Hematopoietic multipotent progenitor cell treated with erythropoietin and hydrocortisone succinate and interleukin-3 and kit ligand, for 8 days (in vitro differentiated cells): ENCODE measurements at regions not wholly inside any gene's neighbourhood (a gene's known extent, or its start where the extent isn't known, plus 50 kb on each side); places are given as distances from the start of the nearest gene placed in this dataset.
"Not testable (repeated sequence)": the region's sequence is repeated elsewhere in the genome, so short reads cannot be mapped to it uniquely, and the experiment has no call there.

ENCODE experiments used
- DNase-seq: peaks from one replicate; pipeline ENCODE4 v3.0.0-alpha.2; 2015

GRCh38 chr10:131363416-131363815 lies 51.9 kb upstream of the TCERG1L start:
- no peak for DNase-seq

DNA sequence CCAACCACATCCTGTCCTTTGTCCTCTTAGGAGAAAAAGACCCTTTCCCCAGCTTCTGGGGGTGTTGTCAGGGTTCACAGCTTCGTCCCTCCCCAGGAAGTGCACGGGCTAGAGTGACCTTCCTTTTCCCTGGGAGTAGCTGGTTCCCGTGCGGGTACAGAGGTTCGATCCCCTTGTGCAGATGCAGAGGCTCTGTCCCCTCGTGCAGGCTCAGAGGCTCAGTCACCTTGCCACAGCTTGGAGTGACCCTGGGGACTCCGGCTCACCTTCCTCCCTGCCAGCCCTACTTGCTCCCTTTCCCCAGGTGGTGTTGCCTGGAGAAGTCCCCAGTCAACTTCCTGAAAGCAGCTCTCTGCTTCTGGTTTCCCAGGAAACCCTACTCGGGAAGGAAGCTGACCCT lies 60.0 kb upstream of the TCERG1L start:
- DNase-seq: no peak

- no peak for DNase-seq
These were observed 70.1 kb upstream of the TCERG1L start for GRCh38 chr10:131381576-131381975.

DNA sequence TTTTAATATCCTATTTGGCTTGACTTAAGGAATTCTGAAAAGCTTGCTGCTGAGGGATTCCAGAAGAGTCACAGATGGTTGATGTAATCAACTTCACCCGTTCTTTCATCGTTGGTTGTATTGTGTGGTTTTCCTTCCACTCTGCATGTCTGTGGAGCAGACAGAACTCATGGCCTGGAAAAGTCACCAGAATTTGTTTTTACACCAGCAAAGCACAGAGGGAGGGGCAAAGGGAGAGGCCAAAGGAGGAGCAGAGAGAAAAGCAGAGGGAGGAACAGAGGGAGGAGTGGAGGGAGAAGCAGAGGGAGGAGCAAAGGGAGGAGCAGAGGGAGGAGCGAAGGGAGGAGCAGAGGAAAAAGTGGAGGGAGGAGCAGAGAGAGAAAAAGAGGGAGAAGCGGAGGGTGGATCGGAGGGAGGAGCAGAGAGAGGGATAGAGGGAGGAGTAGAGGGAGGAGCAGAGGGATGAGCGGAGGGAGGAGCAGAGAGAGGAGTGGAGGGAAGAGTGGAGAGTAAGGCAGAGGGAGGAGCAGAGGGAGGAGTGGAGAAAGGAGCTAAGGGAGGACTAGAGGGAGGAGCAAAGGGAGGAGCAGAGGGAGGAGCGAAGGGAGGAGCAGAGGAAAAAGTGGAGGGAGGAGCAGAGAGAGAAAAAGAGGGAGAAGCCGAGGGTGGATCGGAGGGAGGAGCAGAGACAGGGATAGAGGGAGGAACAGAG lies 73.8 kb upstream of the TCERG1L start:
- DNase-seq: not testable (repeated sequence)

- no peak for DNase-seq
These were observed 75.6 kb upstream of the TCERG1L start for GRCh38 chr10:131387018-131387529.

GRCh38 chr10:131391936-131392335 lies 80.4 kb upstream of the TCERG1L start:
- no peak for DNase-seq

DNA sequence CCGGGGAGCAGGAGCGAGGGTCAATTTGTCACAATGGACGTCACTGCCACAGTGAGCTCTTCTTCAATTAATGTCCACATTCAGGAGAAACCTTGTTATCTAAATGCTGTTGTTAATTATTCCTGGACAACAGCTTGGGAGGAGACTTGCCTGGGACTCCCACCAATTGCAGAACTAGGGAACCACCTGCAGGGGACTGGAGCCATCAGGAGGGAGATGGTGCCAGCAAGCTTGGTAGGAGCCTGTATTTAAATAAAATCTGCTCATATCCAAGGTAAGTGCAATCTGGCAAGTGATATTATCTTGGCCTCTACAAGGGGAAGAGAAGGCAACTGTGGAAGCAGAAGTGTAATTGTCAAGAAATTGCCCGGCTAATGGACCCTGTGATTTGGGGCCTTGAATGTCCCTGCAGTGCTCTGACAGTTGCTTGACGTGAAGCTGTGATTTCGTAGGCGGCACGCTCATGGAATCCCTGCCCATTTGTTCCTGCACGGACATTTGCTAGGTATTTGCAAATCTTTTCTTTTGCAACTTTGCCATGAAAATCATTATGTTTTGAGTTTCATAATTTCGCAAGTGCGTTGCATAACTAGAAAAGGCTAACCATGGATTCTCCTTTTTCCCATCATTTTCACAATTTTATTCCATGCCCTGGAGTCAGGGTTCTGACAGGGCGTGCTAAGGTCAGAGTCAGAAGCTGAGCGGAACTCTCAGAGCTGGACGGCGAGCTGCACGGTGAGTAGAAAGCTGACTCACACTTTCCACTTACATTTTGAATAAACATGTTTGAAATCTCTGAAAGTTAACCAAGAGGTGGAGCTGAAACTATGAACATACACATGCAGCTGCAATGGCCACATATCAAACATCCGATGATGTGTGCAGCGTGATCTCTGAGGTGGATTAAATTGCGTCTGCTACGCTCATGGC lies 84.9 kb upstream of the TCERG1L start:
- no peak for DNase-seq

DNA sequence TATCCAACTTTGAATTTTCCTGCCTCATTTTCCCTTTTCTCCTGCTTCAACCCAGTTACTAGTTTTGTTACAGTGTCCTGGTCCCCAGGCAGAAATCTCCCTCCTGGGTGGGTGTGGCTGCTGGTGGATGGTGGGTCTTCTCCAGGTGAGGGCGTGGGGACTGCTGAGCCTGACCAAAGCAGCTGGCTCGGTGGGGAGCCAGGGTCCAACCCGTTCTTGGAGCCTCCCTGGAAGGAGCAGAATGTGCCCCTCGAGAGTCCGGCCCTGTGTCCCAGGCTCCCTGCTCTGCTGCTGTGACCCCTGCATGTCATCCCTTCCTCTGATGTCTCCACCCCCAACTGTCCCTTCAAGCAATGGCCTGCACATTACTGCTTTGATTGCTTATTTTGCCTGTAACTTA lies 86.6 kb upstream of the TCERG1L start:
- no peak for DNase-seq

DNA sequence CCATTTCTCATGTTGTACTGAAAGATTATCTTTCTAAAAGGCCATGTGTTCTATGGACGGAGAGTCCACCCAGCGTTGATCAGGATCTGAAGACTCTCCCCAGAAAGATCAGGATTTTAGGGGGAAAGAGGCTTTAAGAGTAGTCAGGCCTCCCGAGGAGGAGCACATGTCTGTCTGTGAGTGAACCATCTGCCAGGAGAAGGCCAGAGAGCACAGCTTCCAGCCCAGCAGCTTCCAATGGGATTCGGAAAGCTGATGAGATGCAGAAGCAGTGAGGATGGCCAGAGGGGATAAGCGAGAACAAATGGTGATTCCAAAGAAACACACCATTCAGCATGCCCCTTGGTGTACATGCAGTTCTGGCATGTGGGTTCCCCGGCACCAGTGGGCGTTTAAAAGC lies 88.5 kb upstream of the TCERG1L start:
- DNase-seq: no peak

GRCh38 chr10:131400513-131400912 lies 89.0 kb upstream of the TCERG1L start:
- no peak for DNase-seq

DNA sequence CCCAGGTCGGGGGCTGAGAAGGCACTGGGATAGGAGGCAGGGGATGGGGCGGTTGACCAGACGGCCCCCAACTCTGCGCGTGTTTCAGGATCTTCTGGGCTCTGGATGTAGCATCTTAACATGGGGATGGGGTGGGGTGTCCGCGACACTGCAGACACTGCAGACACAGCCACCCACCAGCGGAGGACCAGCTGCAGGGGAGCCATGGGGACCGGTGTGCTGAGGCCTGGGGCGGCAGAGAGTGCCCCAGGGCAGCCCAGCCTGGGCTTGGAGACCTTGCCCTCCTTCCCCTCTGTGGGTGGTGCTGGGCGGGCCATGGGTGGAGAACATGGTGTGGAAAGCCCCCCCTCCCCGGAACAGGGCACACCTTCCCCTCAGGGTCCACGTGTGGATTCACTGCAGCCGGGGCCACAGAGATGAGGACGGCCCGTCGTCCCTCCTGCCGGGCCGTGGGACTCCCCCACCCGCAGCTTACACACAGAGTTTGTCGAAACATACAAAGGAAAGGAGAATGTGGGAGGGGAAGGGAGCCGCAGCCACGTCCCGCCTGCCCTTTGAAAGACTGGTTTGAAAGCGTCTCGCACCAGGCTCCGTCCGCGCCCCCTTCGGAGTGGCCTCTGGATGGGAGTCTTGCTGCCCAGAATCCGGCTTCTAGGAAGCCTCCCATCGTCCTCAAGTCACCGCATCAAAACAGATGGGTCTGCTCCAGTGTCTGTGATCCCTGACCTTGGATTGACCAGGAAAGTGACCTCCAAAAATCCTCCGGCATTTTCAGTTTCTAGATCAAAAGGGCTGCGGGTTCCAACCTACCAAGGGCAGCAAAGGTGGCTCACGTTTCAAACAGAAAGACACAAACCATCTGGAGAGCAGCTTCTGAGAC lies 91.5 kb upstream of the TCERG1L start:
- DNase-seq: no peak

DNA sequence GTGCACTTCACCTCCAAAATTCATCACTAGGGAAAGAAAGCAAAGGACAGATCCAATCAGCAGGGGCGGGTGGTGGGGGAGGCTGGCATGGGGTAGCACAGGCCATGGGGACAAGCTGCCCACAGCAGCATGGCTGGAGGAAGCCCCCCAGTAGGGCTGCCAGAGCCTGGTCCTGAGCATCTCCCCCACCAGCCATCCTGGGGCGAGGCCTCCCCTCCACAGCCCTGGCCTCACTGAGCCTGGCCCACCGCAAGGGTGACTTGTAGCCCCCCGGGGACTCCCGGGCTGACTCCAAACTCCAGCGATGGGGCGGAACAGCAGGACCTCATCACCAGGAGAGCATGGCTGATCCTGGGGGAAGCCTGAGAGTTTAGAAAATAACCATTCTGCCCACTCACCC lies 92.4 kb upstream of the TCERG1L start:
- no peak for DNase-seq

- DNase-seq: no peak
These were observed 93.4 kb upstream of the TCERG1L start for GRCh38 chr10:131404886-131405285.

- no peak for DNase-seq
These were observed 95.3 kb upstream of the TCERG1L start for GRCh38 chr10:131406676-131407392.

DNA sequence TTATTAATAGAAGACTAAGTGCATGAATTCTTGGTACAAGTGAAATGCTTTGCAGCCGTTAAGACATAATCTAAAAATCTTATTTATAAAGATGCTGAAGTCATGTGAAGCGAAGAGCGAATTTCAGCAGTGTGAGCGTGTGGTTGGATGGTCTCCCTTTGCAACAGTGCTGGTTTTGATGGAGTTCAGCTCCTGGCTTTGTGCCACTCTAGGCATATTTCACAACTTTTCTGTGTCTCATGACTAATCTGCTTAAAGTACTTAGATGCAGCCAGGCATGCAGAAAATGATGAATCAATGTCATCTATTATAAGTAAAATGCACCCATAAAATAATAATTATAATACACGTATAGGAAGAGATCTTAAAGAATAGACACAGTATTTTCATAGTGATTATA lies 107.2 kb upstream of the TCERG1L start:
- no peak for DNase-seq

GRCh38 chr10:131419797-131420196 lies 108.3 kb upstream of the TCERG1L start:
- no peak for DNase-seq

- no peak for DNase-seq
These were observed 109.3 kb upstream of the TCERG1L start for GRCh38 chr10:131420867-131421266.

DNA sequence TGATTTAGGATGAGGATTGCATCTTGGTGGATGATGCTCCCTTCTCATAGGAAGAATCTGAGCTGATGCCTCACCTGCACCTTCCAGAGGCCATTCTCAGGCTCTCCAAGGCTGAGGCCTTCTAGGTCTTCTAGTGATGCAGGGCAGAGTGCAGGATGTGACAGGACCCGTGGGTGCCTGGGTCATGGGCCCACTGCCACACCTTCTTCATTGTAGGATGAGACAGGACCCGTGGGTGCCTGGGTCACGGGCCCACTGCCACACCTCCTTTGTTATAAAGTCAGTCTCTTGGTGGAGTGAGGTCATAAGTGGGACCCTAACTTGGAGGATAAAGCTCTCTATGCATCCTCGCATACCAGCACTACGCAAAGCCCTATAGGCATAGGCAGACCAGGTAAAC lies 109.9 kb upstream of the TCERG1L start:
- no peak for DNase-seq

- DNase-seq: no peak
These were observed 111.2 kb upstream of the TCERG1L start for GRCh38 chr10:131422731-131423130.

GRCh38 chr10:131424053-131424452 lies 112.5 kb upstream of the TCERG1L start:
- DNase-seq: no peak

- no peak for DNase-seq
These were observed 113.4 kb upstream of the TCERG1L start for GRCh38 chr10:131424836-131425491.
